ENCODE measurements at regions not wholly inside any gene's neighbourhood (a gene's known extent, or its start where the extent isn't known, plus 50 kb on each side); places are given as distances from the start of the nearest gene placed in this dataset.

- no peak for TF ChIP-seq CTCF (IDR thresholded peaks at IDR 0.05)
- TF ChIP-seq POLR2A (IDR thresholded peaks at IDR 0.05): no peak
- no peak for TF ChIP-seq POLR2AphosphoS5 (IDR thresholded peaks at IDR 0.05; ENCODE audit: insufficient read depth in 1 of 2, low read depth in 1 of 2)
Measured at GRCh38 chr21:27688773-27689172, 721.9 kb upstream of the ADAMTS5 start.

Data from vagina (tissue), 2 donors.